HL-60 (cell line): ENCODE measurements at regions not wholly inside any gene's neighbourhood (a gene's known extent, or its start where the extent isn't known, plus 50 kb on each side); places are given as distances from the start of the nearest gene placed in this dataset.

Source experiments
- DNase-seq, 2 experiments: peaks; one replicate each; pipeline ENCODE4 v3.0.0-alpha.2; 2010 to 2020; ENCODE audit warnings: low read depth in 1 of 2, low spot score in 1 of 2
- H3K27ac ChIP-seq: fragments of 250-450 bp; sonication (Bioruptor Pico); replicated peaks from 2 replicates; pipeline ENCODE4 v1.5.1; 2020; ENCODE audit warnings: mild to moderate bottlenecking, moderate library complexity
- H3K27me3 ChIP-seq: fragments of 250-450 bp; sonication (Bioruptor Pico); 2 replicates; pipeline ENCODE4 v1.5.1; 2021; ENCODE audit warnings: mild to moderate bottlenecking, moderate library complexity; ENCODE audit not compliant: insufficient read depth, poor library complexity, severe bottlenecking
- H3K4me3 ChIP-seq: replicated peaks from 2 replicates; pipeline ENCODE4 v1.5.1; 2011; ENCODE audit warnings: mild to moderate bottlenecking, control low read depth, low read length; ENCODE audit not compliant: insufficient read depth
- CTCF ChIP-seq: IDR thresholded peaks from one replicate; pipeline ENCODE4 v1.5.1; 2011; ENCODE audit warnings: low read length, control low read depth, inconsistent platforms; ENCODE audit not compliant: insufficient read depth
- GABPA ChIP-seq: IDR thresholded peaks from 2 replicates; pipeline ENCODE4 v1.6.1; 2012; ENCODE audit warnings: low read depth
- POLR2AphosphoS5 ChIP-seq: IDR thresholded peaks from 2 replicates; pipeline ENCODE4 v1.6.1; 2012; ENCODE audit warnings: low read depth
- REST ChIP-seq: IDR thresholded peaks from 2 replicates; pipeline ENCODE4 v1.6.1; 2012; ENCODE audit warnings: low read depth; ENCODE audit not compliant: insufficient replicate concordance
- SPI1 ChIP-seq: IDR thresholded peaks from 2 replicates; pipeline ENCODE4 v1.6.1; 2012; ENCODE audit warnings: low read depth, mild to moderate bottlenecking, borderline replicate concordance

DNA sequence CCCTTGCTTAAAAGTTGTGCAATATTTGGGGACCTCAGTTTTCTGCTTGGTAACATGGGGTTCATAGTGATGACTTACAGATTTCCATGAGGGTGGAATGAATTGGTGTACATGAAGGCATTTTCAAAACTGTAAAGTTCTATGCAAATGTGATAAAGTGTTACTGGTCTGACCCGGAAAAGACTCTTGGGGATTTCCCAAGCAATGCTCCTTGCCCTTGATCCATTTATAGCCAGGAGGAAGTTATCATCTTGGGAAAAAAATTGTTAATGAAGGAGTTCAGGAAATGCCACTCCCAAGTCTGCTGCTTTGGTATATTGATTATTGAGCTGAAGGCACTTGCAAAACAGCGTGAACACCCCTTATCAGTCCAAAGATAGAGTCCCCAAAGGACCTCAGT lies 96.3 kb upstream of the ZPBP start:
- Histone ChIP-seq H3K27ac (no peak overlapping the region), H3K4me3 (no peak overlapping the region), H3K27me3 (no peaks in the 10 kb centered on the region)
- no peak for DNase-seq
- no peak for TF ChIP-seq SPI1
- no peak for TF ChIP-seq GABPA
- TF ChIP-seq POLR2AphosphoS5, result no peak
- no peak for TF ChIP-seq REST
- no peak for TF ChIP-seq CTCF

DNA sequence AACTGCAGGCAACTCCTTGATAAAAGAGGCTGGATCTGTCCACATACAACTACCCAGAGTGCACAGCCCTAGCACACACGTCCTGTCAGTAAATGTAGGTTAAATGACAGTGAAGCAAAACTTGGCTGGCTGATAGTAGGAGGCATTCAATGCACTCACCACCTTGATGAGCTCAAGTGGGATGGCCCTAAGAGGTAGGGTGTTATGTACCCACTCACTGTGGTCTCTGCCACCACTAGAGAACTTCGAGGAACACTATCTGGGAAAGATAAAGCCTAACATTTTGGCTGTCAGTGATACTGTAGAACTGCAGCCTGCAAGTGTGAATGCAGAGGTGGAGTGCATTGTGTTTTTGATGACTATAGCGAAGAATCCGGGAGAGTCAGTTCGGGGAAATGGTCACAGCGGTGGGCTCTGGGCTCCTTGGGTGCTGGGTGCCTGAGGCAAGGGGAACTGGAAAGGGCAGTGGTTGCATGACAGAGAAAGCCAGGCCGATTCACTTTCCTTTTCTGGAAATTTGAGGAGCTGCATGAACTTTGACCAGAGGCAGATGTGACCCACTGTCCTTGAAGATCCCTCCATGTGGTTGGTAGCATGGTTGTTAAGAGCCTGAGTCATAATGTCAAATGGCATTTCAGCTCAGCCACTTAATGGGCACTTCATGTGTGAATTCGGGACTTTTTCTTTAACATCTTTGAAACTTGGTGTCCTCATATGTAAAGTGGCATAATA lies 93.1 kb upstream of the ZPBP start:
- Histone ChIP-seq H3K27ac (no peak overlapping the region), H3K27me3 (no peaks in the 10 kb centered on the region), H3K4me3 (no peak overlapping the region)
- TF ChIP-seq GABPA, result no peak
- TF ChIP-seq CTCF, result no peak
- no peak for TF ChIP-seq SPI1
- no peak for TF ChIP-seq POLR2AphosphoS5
- TF ChIP-seq REST, result no peak
- DNase-seq, result no peak

- Histone ChIP-seq H3K4me3 (no peak overlapping the region), H3K27me3 (no peaks in the 10 kb centered on the region), H3K27ac (peak overlapping the region; percentile 24; the same call in 1 of the 2 replicates)
- TF ChIP-seq GABPA (no peak), SPI1 (peak; percentile 96), REST (no peak), POLR2AphosphoS5 (0 out of 2 replicates have a peak, but pooled peaks have one; percentile 35)
- peak; percentile 38 to 92 for DNase-seq
Measured at GRCh38 chr7:50185208-50185607, 92.2 kb upstream of the ZPBP start.
